Stomach smooth muscle (tissue), 2 donors: ENCODE measurements at regions not wholly inside any gene's neighbourhood (a gene's known extent, or its start where the extent isn't known, plus 50 kb on each side); places are given as distances from the start of the nearest gene placed in this dataset.
"Not testable (repeated sequence)": the region's sequence is repeated elsewhere in the genome, so short reads cannot be mapped to it uniquely, and the experiment has no call there.

Experiments
- H3K27ac ChIP-seq: one replicate; pipeline ENCODE4 v1.7.0; 2013; ENCODE audit warnings: mild to moderate bottlenecking, low read length, inconsistent platforms
- H3K27me3 ChIP-seq, 2 donors: one replicate each; pipeline ENCODE4 v1.7.0; 2013; ENCODE audit warnings: low read length in 2 of 2; ENCODE audit not compliant: insufficient read depth in 2 of 2, control insufficient read depth in 1 of 2
- H3K36me3 ChIP-seq, 2 donors: one replicate each; pipeline ENCODE4 v1.7.0; 2013; ENCODE audit warnings: low read length in 2 of 2; ENCODE audit not compliant: control insufficient read depth in 2 of 2, insufficient read depth in 2 of 2
- H3K4me1 ChIP-seq: one replicate; pipeline ENCODE4 v1.7.0; 2013; ENCODE audit warnings: low read length; ENCODE audit not compliant: control insufficient read depth, insufficient read depth
- H3K4me3 ChIP-seq, 2 donors: one replicate each; pipeline ENCODE4 v1.7.0; 2013; ENCODE audit warnings: low read length in 2 of 2
- H3K9ac ChIP-seq, 2 donors: one replicate each; pipeline ENCODE4 v1.7.0; 2013; ENCODE audit warnings: low read length in 2 of 2, mild to moderate bottlenecking in 1 of 2
- H3K9me3 ChIP-seq, 2 donors: one replicate each; pipeline ENCODE4 v1.7.0; 2013; ENCODE audit warnings: low read length in 2 of 2; ENCODE audit not compliant: control insufficient read depth in 2 of 2
- donor health status: healthy.
- donor health status: Pancreatic carcinoma.

DNA sequence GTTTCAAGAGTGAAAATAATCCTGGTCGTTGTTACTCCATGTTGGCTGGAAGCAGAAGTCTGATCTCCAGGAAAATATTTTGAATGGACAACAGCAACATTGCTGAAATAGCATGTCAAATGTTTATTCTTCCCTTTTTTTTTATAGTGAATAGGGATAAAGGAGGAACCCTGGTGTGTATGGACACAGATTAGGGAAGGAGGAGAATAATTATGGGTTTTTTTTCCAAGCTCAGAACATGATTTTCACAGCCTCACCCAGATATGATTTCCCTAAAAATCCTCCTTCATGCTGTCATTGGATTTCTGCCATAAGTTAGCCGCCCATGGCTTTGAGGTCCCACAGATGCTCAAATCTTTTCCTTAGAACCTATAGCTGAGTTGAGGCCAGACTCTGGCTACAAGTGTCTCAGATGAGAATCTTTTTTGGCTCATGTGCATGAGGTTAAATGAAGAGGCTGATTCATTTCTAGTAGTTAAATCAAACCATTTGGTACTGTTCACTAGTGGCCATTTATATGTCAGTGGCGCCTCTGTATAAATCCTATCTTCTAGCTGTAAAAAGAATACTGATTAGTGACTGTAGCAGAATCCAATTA, 65.5 kb upstream of the LIFR start:
- no peak overlapping the region for H3K4me3 ChIP-seq
- no peaks in the 10 kb centered on the region for H3K36me3 ChIP-seq
- H3K9ac ChIP-seq: no peak overlapping the region
- no peaks in the 10 kb centered on the region for H3K27me3 ChIP-seq
- no peaks in the 10 kb centered on the region for H3K4me1 ChIP-seq
- no peak overlapping the region for H3K27ac ChIP-seq
- no peaks in the 10 kb centered on the region for H3K9me3 ChIP-seq

DNA sequence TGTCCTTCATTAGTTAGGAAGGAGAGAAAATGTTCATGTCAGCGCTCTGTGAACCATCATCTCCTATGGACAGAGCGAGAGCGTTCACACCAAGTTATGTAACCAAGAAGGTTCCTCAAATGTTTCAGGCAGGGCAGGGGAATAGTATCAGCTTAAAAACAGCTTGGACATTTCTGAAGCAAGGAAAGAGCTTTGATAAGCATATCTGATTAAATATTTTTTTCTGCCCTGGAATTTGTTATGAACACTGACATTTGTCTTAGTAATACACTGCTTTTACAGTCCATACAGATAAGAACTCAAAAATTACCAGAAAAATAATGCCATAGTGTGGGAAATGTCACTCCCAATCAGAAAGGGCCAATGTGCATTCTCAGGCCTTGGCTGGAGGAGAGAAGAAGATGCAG, 66.3 kb upstream of the LIFR start:
- Histone ChIP-seq H3K27ac (no peak overlapping the region), H3K4me3 (no peak overlapping the region), H3K36me3 (no peaks in the 10 kb centered on the region), H3K9ac (no peak overlapping the region), H3K9me3 (no peaks in the 10 kb centered on the region), H3K27me3 (no peaks in the 10 kb centered on the region), H3K4me1 (no peaks in the 10 kb centered on the region)

DNA sequence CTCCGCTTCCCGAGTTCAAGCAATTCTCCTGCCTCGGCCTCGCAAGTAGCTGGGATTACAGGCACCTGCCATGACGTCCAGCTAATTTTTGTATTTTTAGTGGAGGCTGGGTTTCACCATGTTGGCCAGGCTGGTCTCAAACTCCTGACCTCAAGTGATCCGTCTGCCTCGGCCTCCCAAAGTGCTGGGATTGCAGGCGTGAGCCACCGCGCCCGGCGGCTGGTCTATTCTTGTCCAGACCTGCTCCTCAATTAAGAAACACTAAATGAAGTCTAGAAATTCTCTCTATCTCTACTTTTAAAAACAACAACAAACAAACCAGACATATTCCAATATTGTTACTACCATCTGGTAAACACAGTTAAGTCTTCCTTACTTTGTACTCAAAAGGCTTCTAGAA, 68.1 kb upstream of the LIFR start:
- H3K36me3 ChIP-seq, H3K9ac ChIP-seq, H3K27ac ChIP-seq, H3K9me3 ChIP-seq, H3K4me3 ChIP-seq, H3K27me3 ChIP-seq, H3K4me1 ChIP-seq: not testable (repeated sequence)

DNA sequence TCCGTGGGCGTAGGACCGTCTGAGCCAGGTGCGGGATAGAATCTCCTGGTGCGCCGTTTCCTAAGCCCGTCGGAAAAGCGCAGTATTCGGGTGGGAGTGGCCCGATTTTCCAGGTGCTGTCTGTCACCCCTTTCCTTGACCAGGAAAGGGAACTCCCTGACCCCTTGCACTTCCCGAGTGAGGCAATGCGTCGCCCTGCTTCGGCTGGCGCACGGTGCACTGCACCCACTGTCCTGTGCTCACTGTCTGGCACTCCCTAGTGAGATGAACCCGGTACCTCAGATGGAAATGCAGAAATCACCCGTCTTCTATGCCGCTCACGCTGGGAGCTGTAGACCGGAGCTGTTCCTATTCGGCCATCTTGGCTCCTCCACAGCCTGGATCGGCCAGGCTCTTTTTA, 74.9 kb upstream of the LIFR start:
- H3K27ac ChIP-seq, H3K9ac ChIP-seq, H3K27me3 ChIP-seq, H3K9me3 ChIP-seq, H3K36me3 ChIP-seq, H3K4me3 ChIP-seq, H3K4me1 ChIP-seq: not testable (repeated sequence)

DNA sequence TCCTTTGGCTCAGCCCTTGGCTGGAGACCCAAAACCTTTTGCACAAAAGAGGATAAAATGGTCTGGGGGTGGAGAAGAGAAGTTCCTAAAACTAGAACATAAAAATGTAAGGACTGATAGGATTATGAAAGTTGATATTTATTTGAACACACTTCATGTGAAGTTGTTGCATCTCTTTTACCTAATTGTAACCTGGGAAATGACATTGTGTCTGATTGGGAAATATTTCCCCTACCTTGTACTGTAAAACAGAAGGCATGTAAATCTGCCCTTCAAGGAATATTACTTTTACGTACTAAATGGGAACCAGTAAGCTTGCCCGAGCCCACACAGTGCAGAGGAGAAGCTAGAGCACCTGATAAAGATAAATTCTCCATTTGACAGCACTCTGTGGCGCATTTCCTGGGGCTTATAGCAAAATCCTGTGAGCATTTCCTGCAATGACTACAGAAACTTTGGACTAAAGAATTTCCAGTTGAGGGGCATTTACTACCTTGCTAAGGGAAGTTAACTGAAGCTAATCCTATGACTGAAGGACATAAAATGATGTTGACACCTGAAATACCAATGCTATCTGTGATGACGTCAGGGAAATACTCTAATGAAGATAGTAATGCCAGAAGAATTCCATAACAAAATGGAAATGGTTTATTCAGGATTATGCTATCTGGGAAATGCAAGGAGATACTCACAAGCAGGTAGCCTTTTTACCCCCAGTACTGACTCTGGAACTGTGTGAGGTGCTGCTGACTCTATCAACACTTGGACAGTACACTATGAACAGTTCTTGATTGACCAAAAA, 78.3 kb upstream of the LIFR start:
- Histone ChIP-seq H3K4me1 (no peaks in the 10 kb centered on the region), H3K9ac (no peak overlapping the region), H3K4me3 (no peak overlapping the region), H3K9me3 (peaks cover 5 to 6% of the 10 kb centered on the region in 2 donors), H3K27ac (no peak overlapping the region), H3K27me3 (no peaks in the 10 kb centered on the region), H3K36me3 (no peaks in the 10 kb centered on the region)

DNA sequence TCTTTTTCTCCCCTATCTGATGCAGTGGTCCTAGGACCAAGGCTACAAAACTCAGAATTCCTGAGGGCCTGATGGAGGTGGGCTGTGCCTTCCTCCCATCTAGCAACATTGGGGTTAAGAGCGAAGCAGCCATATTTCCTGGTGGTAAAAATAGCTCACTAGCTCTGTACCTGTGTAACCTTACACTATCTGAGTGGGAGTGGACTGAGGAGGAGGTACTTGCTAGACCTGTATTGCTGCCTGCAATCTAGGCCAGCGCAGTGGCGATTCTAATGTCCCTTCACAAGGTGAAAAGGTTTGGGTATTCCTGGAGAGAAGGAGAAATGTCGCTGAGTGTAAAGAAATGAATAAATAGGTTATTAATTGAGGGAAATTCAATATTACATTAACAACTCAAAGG, 80.2 kb upstream of the LIFR start:
- Histone ChIP-seq H3K27ac (no peak overlapping the region), H3K4me1 (no peaks in the 10 kb centered on the region), H3K9me3 (peaks cover 4 to 5% of the 10 kb centered on the region in 2 donors), H3K9ac (no peak overlapping the region), H3K27me3 (no peaks in the 10 kb centered on the region), H3K36me3 (no peaks in the 10 kb centered on the region), H3K4me3 (no peak overlapping the region)

DNA sequence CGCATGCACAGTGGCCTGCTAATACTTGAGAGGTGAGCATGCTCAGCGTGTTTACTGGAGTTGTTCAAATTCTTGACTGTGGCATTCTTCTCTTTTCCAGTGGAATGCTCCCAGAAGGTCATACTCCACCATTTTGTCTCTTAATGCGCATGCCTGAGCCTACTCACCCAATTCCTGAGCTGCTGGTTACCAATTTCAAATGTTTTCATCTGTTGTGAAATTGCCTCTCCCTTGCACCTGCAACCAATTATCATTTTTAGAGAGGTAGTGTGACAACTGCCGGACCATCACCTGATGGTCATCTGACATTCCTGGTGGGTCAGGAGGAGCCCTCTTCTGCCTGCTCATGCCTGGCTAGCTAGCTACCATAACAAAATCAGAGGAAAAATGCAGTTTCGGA, 82.2 kb upstream of the LIFR start:
- peaks cover 12% of the 10 kb centered on the region for H3K4me1 ChIP-seq
- no peak overlapping the region for H3K27ac ChIP-seq

DNA sequence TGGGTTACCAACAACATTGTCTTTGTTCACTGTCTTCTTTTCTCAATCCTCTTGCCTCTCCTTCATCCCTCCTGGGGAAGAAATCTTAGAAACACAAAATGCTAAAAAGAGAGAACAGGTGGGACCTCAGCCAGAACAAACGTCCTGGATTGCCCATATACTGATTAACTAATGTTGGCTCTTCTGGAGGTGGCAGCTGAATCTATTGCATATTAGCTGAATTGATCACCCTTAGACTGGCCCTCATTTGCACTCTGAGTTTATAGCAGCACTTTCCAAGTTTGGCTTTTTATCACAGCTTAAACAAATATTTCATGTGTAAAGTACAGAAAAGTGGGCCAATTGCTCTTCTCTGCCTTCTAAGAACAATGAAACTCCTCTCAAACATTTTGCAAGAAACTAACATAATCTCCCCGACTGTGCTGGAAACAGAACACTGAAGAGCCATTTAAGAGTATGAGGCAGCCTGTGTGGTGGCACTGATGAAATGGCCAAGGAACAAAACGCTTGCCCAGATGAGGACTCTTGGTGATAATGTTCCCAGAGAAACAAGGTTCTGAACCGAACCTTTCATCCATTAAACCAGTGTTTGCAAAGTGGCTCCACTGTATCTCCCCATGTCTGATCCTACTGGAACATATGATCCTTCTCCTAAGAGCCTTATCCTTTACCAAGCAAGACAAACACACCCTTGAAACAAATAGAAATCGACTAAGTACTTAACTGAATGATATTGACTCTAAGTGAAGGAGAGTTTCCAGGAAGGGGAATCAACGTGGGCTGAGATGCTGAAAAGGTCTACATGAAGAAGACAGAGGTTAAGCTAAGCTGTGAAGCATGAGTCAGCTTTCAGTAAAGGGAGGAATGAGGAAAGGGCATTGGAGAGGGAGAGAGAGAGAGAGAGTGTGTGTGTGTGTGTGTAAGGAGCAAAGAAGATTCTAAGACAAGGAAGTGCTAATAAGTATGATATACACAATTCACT, 83.2 kb upstream of the LIFR start:
- Histone ChIP-seq H3K27ac (no peak overlapping the region), H3K9ac (no peak overlapping the region), H3K9me3 (no peaks in the 10 kb centered on the region), H3K27me3 (no peaks in the 10 kb centered on the region), H3K36me3 (no peaks in the 10 kb centered on the region), H3K4me3 (no peak overlapping the region), H3K4me1 (peaks cover 12% of the 10 kb centered on the region)

More for the DNA sequence above, 82.2 kb upstream of the LIFR start:
- Histone ChIP-seq H3K36me3 (no peaks in the 10 kb centered on the region), H3K9ac (no peak overlapping the region), H3K4me3 (no peak overlapping the region), H3K27me3 (no peaks in the 10 kb centered on the region), H3K9me3 (no peaks in the 10 kb centered on the region)

DNA sequence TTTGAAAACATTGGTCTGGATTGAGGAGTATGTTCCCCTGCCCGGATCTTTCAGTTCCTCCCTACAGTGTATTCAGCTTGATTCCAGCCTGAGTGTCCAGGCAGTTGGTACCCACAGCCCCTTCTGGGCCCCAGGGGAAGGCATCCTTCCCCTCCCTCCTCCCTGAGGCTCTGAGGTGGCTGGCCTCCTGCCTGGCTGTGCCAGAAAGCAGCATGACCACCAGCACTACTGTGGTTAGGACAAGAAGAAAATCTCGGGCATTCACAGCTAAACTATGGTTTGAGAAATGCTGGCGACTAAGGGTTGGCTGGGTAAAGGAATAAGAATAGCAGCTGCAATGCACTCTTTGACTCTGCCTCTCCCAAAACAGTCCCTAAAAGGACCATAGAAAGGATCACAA, 84.6 kb upstream of the LIFR start:
- Histone ChIP-seq H3K9me3 (no peaks in the 10 kb centered on the region), H3K4me1 (peaks cover 12% of the 10 kb centered on the region), H3K27me3 (no peaks in the 10 kb centered on the region), H3K4me3 (no peak overlapping the region), H3K36me3 (no peaks in the 10 kb centered on the region), H3K27ac (no peak overlapping the region), H3K9ac (no peak overlapping the region)

DNA sequence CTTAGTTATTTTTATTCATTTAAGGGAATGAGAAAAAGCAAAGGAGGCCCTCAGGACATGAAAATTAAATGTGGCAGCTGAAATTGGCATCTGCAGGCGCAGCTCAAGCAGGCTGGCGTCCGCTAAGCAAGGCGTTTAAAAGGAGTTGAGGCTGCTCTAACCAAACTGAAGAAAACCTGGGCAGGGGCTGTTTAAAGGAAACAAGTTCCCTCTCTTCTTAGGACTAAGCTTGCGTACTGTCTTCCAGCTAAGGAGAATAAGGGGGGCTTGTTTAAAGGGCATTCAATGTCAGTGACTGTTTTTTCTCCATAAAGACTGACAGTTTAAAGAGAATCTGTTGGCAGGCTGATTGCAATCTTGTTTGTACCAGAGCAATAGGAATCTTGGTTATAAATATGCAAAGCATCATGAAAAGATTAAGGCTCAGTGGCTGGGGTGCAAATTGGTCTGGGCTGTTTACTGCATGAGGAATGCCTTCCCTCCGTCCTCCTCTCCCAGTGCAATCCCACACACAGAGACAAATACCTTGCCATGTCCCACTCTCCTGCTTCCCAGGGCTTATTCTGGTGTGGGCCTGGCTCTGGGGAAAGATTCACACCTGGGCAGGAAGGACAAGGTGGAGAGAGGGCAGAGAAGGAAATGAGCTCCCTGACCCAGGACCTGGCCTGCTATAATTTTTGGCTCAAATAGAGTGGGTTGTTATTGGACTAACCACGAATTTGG, 85.9 kb upstream of the LIFR start:
- Histone ChIP-seq H3K4me1 (peaks cover 12% of the 10 kb centered on the region), H3K4me3 (no peak overlapping the region), H3K9ac (no peak overlapping the region), H3K36me3 (no peaks in the 10 kb centered on the region), H3K27me3 (no peaks in the 10 kb centered on the region), H3K27ac (no peak overlapping the region), H3K9me3 (peaks cover 0 to 3% of the 10 kb centered on the region in 2 donors)
